Parathyroid adenoma (tissue), 2 donors: ENCODE measurements at regions not wholly inside any gene's neighbourhood (a gene's known extent, or its start where the extent isn't known, plus 50 kb on each side); places are given as distances from the start of the nearest gene placed in this dataset.

Experiments
- H2AFZ ChIP-seq: fragments of 300-600 bp; sonication (generic); one replicate; pipeline ENCODE4 v1.7.0; 2017; ENCODE audit warnings: antibody characterized with exemption, mild to moderate bottlenecking
- H3K27ac ChIP-seq: fragments of 300-600 bp; sonication (generic); one replicate; pipeline ENCODE4 v1.7.0; 2017
- H3K27me3 ChIP-seq: fragments of 300-600 bp; sonication (generic); one replicate; pipeline ENCODE4 v1.7.0; 2017; ENCODE audit warnings: low read length; ENCODE audit not compliant: control insufficient read depth, insufficient read depth
- H3K36me3 ChIP-seq: fragments of 300-600 bp; sonication (generic); one replicate; pipeline ENCODE4 v1.7.0; 2017; ENCODE audit warnings: low read length; ENCODE audit not compliant: control insufficient read depth, insufficient read depth
- H3K4me1 ChIP-seq: fragments of 300-600 bp; sonication (generic); one replicate; pipeline ENCODE4 v1.7.0; 2017; ENCODE audit warnings: control low read depth
- H3K4me2 ChIP-seq: fragments of 300-600 bp; sonication (generic); one replicate; pipeline ENCODE4 v1.7.0; 2017; ENCODE audit warnings: low read length
- H3K4me3 ChIP-seq: fragments of 300-600 bp; sonication (generic); one replicate; pipeline ENCODE4 v1.7.0; 2017; ENCODE audit warnings: low read depth, low read length
- H3K79me2 ChIP-seq: fragments of 300-600 bp; sonication (generic); one replicate; pipeline ENCODE4 v1.7.0; 2017; ENCODE audit warnings: control low read depth
- H3K9ac ChIP-seq: fragments of 300-600 bp; sonication (generic); one replicate; pipeline ENCODE4 v1.7.0; 2017; ENCODE audit warnings: mild to moderate bottlenecking
- H3K9me3 ChIP-seq: fragments of 300-600 bp; sonication (generic); one replicate; pipeline ENCODE4 v1.7.0; 2017; ENCODE audit warnings: low read length; ENCODE audit not compliant: control insufficient read depth
- TF ChIP-seq, protein P1 (sequence below): fragments of 300-600 bp; sonication (generic); IDR thresholded peaks from one replicate; pipeline ENCODE4 v1.7.0; 2017; ENCODE audit warnings: antibody characterized with exemption, mild to moderate bottlenecking
- donor health status: primary hyperparathyroidism.

DNA sequence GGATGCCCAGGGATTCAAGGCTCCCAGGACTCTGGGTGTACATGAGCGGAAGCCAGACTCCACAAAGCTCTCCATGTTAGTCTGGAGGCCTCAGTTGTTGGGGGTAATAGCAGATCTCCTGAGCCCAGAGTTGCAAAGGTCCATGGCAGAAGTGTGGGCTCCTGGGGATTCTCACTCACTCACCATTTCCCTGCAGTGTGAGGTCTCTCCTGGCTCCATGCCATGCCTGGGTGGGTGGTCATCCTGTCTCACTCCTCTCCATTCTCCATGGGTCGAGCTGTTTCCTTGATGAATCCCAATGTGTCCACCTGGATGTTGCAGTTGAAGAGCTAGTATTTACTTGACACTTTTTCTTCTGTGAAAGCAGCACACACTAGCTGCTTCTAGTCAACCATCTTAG lies 156.8 kb upstream of the LRRC7 start:
- H3K79me2 ChIP-seq: no peaks in the 10 kb centered on the region
- H3K27me3 ChIP-seq: no peaks in the 10 kb centered on the region
- H3K4me3 ChIP-seq: no peak overlapping the region
- H3K4me2 ChIP-seq: no peak overlapping the region
- no peak overlapping the region for H3K27ac ChIP-seq
- no peak overlapping the region for H2AFZ ChIP-seq
- no peaks in the 10 kb centered on the region for H3K9me3 ChIP-seq
- H3K9ac ChIP-seq: no peak overlapping the region
- TF ChIP-seq, protein P1, sequence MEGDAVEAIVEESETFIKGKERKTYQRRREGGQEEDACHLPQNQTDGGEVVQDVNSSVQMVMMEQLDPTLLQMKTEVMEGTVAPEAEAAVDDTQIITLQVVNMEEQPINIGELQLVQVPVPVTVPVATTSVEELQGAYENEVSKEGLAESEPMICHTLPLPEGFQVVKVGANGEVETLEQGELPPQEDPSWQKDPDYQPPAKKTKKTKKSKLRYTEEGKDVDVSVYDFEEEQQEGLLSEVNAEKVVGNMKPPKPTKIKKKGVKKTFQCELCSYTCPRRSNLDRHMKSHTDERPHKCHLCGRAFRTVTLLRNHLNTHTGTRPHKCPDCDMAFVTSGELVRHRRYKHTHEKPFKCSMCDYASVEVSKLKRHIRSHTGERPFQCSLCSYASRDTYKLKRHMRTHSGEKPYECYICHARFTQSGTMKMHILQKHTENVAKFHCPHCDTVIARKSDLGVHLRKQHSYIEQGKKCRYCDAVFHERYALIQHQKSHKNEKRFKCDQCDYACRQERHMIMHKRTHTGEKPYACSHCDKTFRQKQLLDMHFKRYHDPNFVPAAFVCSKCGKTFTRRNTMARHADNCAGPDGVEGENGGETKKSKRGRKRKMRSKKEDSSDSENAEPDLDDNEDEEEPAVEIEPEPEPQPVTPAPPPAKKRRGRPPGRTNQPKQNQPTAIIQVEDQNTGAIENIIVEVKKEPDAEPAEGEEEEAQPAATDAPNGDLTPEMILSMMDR: no peak
- H3K36me3 ChIP-seq: no peaks in the 10 kb centered on the region
- no peaks in the 10 kb centered on the region for H3K4me1 ChIP-seq

DNA sequence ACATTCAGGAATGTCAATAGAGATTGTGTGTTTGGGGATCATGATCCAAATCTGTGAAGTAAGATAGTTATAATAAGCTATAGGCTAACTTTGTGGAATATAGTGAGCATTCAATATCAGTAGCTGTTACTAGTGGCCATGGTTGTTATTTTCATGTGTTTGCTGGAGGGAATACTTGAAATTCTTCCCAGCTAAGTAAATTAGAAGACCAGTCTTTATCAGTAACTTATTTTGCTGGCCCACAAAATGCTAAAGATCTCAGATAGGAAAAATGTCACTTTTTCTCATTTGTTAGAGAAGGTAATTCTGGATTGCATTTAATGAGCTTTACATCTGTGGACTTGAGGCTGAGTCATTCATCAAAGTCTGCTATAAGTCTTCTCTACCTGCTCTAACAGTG lies 156.1 kb upstream of the LRRC7 start:
- Histone ChIP-seq H3K4me2 (no peak overlapping the region), H3K27ac (no peak overlapping the region), H3K4me1 (no peaks in the 10 kb centered on the region), H3K79me2 (no peaks in the 10 kb centered on the region), H3K36me3 (no peaks in the 10 kb centered on the region), H3K9me3 (no peaks in the 10 kb centered on the region), H3K27me3 (no peaks in the 10 kb centered on the region), H3K4me3 (no peak overlapping the region), H2AFZ (no peak overlapping the region), H3K9ac (no peak overlapping the region)
- TF ChIP-seq, protein P1: no peak

DNA sequence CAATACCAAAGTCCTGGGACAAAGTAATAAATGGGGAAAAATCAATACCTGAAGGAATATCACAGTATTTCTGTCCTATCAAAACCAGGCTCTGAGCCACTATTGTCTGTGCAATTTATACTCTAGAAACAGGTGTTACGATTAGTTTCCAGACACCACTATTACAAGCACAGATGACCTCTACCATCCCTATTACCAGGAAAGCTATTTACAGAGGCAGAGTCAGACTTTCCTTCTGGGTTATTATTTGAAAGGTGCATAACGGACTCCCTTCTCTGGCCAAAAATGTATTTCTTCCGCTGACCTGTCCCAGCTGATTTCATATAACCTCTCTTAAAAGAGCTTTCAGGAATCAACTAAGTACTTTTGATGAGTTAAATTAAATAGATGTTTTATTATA lies 154.6 kb upstream of the LRRC7 start:
- no peaks in the 10 kb centered on the region for H3K9me3 ChIP-seq
- no peaks in the 10 kb centered on the region for H3K36me3 ChIP-seq
- H2AFZ ChIP-seq: no peak overlapping the region
- no peaks in the 10 kb centered on the region for H3K79me2 ChIP-seq
- no peak overlapping the region for H3K9ac ChIP-seq
- H3K4me1 ChIP-seq: no peaks in the 10 kb centered on the region
- H3K4me3 ChIP-seq: no peak overlapping the region
- TF ChIP-seq, protein P1: no peak
- H3K4me2 ChIP-seq: no peak overlapping the region
- no peaks in the 10 kb centered on the region for H3K27me3 ChIP-seq
- no peak overlapping the region for H3K27ac ChIP-seq

DNA sequence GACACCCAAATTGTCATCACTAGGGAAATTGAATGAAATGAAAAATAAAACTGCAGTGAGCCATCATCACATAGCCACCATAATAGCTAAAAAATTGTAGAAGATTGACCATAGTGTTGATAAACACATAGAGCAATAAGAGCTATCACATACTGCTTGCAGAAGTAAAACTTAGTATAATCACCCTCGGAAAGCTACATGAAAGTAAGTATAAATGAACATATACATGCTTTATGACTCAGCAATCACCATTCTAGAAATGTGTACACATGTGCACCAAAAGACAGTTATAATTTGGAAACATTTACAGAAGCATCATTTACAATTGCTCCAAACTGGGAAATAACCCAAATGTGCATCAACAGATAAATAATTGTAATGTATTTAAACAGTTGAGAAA lies 153.1 kb upstream of the LRRC7 start:
- Histone ChIP-seq H3K4me3 (no peak overlapping the region), H2AFZ (no peak overlapping the region), H3K36me3 (no peaks in the 10 kb centered on the region), H3K27me3 (no peaks in the 10 kb centered on the region), H3K4me2 (no peak overlapping the region), H3K27ac (no peak overlapping the region), H3K79me2 (no peaks in the 10 kb centered on the region), H3K4me1 (no peaks in the 10 kb centered on the region), H3K9me3 (no peaks in the 10 kb centered on the region), H3K9ac (no peak overlapping the region)
- TF ChIP-seq, protein P1: no peak

DNA sequence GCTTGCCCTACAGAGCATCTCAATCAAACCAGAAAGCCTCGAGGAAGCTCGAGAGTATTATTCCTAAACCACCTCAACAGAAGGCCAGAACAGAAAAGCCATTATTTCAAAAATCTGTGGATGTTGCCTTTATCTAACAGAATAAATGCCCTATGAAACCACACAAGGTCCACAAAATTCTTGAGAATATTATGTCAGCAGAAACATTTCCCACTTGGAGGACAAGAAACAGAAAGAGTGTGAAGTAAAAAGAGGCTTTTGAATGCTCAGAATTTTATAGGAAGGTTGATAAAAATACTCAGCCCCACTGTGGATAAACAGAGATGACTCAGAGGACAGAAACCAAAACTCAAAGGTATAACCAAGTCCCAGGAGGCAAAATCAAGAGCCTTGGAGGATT lies 146.4 kb upstream of the LRRC7 start:
- Histone ChIP-seq H3K4me2 (no peak overlapping the region), H2AFZ (no peak overlapping the region), H3K9ac (no peak overlapping the region), H3K36me3 (no peaks in the 10 kb centered on the region), H3K27ac (no peak overlapping the region), H3K79me2 (no peaks in the 10 kb centered on the region), H3K27me3 (no peaks in the 10 kb centered on the region), H3K4me3 (no peak overlapping the region), H3K9me3 (no peaks in the 10 kb centered on the region), H3K4me1 (no peaks in the 10 kb centered on the region)
- TF ChIP-seq, protein P1: no peak
